Calu3 (cell line): ENCODE measurements at regions not wholly inside any gene's neighbourhood (a gene's known extent, or its start where the extent isn't known, plus 50 kb on each side); places are given as distances from the start of the nearest gene placed in this dataset.

Source experiments
- BruUV-seq: library from RNA; stranded (reverse); fragments of 400-500 nt; replicated peaks from 2 replicates; lab custom pipeline; 2021; lab: Mats Ljungman, UMichigan
- CTCF ChIA-PET: fragments of 300-600 bp; sonication (Branson Sonifier 250); formaldehyde crosslinking; loops from one replicate; lab custom pipeline; 2022; ENCODE audit warnings: antibody characterized with exemption; lab: Charles Lee
- DNase-seq: peaks from one replicate; pipeline ENCODE4 v3.0.0; 2022
- H3K27ac Mint-ChIP-seq: one replicate; pipeline ENCODE4 v1.8.0; 2022; ENCODE audit warnings: mixed read lengths; ENCODE audit not compliant: unreplicated experiment
- H3K27me3 Mint-ChIP-seq: one replicate; pipeline ENCODE4 v1.8.0; 2022; ENCODE audit warnings: mixed read lengths; ENCODE audit not compliant: unreplicated experiment
- H3K36me3 Mint-ChIP-seq: one replicate; pipeline ENCODE4 v1.8.0; 2022; ENCODE audit warnings: mild to moderate bottlenecking, moderate library complexity, mixed read lengths; ENCODE audit not compliant: insufficient read depth, unreplicated experiment
- H3K4me1 Mint-ChIP-seq: one replicate; pipeline ENCODE4 v1.8.0; 2022; ENCODE audit warnings: mild to moderate bottlenecking, low read depth, mixed read lengths; ENCODE audit not compliant: unreplicated experiment
- H3K4me3 Mint-ChIP-seq: one replicate; pipeline ENCODE4 v1.8.0; 2022; ENCODE audit warnings: mild to moderate bottlenecking, low read depth, moderate library complexity, mixed read lengths; ENCODE audit not compliant: unreplicated experiment
- H3K9me3 Mint-ChIP-seq: one replicate; pipeline ENCODE4 v1.8.0; 2022; ENCODE audit warnings: low read depth, mixed read lengths; ENCODE audit not compliant: unreplicated experiment
- CTCF ChIP-seq: fragments of 200-600 bp; IDR thresholded peaks from one replicate; pipeline ENCODE4 v1.8.0; 2022; ENCODE audit warnings: antibody characterized with exemption; ENCODE audit not compliant: unreplicated experiment
- intact Hi-C: fragments of 100-400 bp; cut with micrococcal nuclease; formaldehyde crosslinking; loops from one replicate; pipeline ENCODE4 v1.10.0; 2022; ENCODE audit not compliant: unreplicated experiment

- peak; percentile 76 for DNase-seq
- Mint-ChIP-seq H3K4me1 (peaks cover 45% of the 10 kb centered on the region), H3K4me3 (no peak overlapping the region), H3K27ac (peak overlapping the region; percentile 74), H3K27me3 (no peaks in the 10 kb centered on the region), H3K9me3 (no peaks in the 10 kb centered on the region), H3K36me3 (no peaks in the 10 kb centered on the region)
- intact Hi-C loops, result no loop called here
- no peak for TF ChIP-seq CTCF
- CTCF ChIA-PET, result interaction anchor here (0.6 to 1.5 kb wide), 3 partner anchors 14 to 453 kb away, joined by 3 to 4 read pairs (median 4); no protein-coding TSS in a partner anchor
- no TSS peak for BruUV-seq
Measured at GRCh38 chr1:229117664-229118300, 153.1 kb upstream of the RAB4A start.

GRCh38 chr1:229118477-229119061 lies 152.3 kb upstream of the RAB4A start:
- CTCF ChIA-PET, result interaction anchor here (0.6 to 1.5 kb wide), 3 partner anchors 13 to 454 kb away, joined by 3 to 4 read pairs (median 4); no protein-coding TSS in a partner anchor
- no peaks in the 10 kb centered on the region for H3K9me3 Mint-ChIP-seq
- BruUV-seq, result no TSS peak
- peaks cover 39% of the 10 kb centered on the region for H3K4me1 Mint-ChIP-seq
- H3K27me3 Mint-ChIP-seq, result no peaks in the 10 kb centered on the region
- H3K4me3 Mint-ChIP-seq, result no peak overlapping the region
- TF ChIP-seq CTCF, result no peak
- no peaks in the 10 kb centered on the region for H3K36me3 Mint-ChIP-seq
- DNase-seq, result no peak
- intact Hi-C loops, result no loop called here
- H3K27ac Mint-ChIP-seq, result peak overlapping the region; percentile 23

GRCh38 chr1:229119161-229119560 lies 151.8 kb upstream of the RAB4A start:
- intact Hi-C loops, result no loop called here
- no peak for TF ChIP-seq CTCF
- no peak overlapping the region for H3K4me3 Mint-ChIP-seq
- BruUV-seq, result no TSS peak
- peak overlapping the region; percentile 23 for H3K27ac Mint-ChIP-seq
- no peaks in the 10 kb centered on the region for H3K27me3 Mint-ChIP-seq
- CTCF ChIA-PET, result interaction anchor here (1.5 kb wide), 1 partner anchor 455 kb away, joined by 3 read pairs; no protein-coding TSS in a partner anchor
- no peaks in the 10 kb centered on the region for H3K9me3 Mint-ChIP-seq
- DNase-seq, result peak; percentile 60
- peaks cover 40% of the 10 kb centered on the region for H3K4me1 Mint-ChIP-seq
- H3K36me3 Mint-ChIP-seq, result no peaks in the 10 kb centered on the region

- TF ChIP-seq CTCF, result no peak
- Mint-ChIP-seq H3K4me3 (no peak overlapping the region), H3K4me1 (peaks cover 40% of the 10 kb centered on the region), H3K27ac (no peak overlapping the region), H3K36me3 (no peaks in the 10 kb centered on the region), H3K27me3 (no peaks in the 10 kb centered on the region), H3K9me3 (no peaks in the 10 kb centered on the region)
- DNase-seq, result no peak
- intact Hi-C loops, result no loop called here
- CTCF ChIA-PET, result no interaction called here
- BruUV-seq, result no TSS peak
Measured at GRCh38 chr1:229119876-229120275, 151.0 kb upstream of the RAB4A start.
